Panc1 (cell line): ENCODE measurements at regions not wholly inside any gene's neighbourhood (a gene's known extent, or its start where the extent isn't known, plus 50 kb on each side); places are given as distances from the start of the nearest gene placed in this dataset.

Experiments
- TF ChIP-seq, protein P1 (sequence below): fragments of 450-650 bp; IDR thresholded peaks from 2 replicates; pipeline ENCODE4 v1.5.1; 2017; ENCODE audit warnings: mild to moderate bottlenecking
- TF ChIP-seq, protein P2 (sequence below), 2 experiments: IDR thresholded peaks; 2 replicates each; pipeline ENCODE4 v1.6.1; 2011 to 2012; ENCODE audit warnings: low read depth in 2 of 2, control low read depth in 1 of 2, low read length in 1 of 2, mild to moderate bottlenecking in 1 of 2, moderate library complexity in 1 of 2; ENCODE audit not compliant: insufficient read depth in 1 of 2

GRCh38 chr15:93658026-93658816 is 569.2 kb upstream of the RGMA start:
- TF ChIP-seq, protein P1, sequence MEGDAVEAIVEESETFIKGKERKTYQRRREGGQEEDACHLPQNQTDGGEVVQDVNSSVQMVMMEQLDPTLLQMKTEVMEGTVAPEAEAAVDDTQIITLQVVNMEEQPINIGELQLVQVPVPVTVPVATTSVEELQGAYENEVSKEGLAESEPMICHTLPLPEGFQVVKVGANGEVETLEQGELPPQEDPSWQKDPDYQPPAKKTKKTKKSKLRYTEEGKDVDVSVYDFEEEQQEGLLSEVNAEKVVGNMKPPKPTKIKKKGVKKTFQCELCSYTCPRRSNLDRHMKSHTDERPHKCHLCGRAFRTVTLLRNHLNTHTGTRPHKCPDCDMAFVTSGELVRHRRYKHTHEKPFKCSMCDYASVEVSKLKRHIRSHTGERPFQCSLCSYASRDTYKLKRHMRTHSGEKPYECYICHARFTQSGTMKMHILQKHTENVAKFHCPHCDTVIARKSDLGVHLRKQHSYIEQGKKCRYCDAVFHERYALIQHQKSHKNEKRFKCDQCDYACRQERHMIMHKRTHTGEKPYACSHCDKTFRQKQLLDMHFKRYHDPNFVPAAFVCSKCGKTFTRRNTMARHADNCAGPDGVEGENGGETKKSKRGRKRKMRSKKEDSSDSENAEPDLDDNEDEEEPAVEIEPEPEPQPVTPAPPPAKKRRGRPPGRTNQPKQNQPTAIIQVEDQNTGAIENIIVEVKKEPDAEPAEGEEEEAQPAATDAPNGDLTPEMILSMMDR: no peak
- TF ChIP-seq, protein P2, sequence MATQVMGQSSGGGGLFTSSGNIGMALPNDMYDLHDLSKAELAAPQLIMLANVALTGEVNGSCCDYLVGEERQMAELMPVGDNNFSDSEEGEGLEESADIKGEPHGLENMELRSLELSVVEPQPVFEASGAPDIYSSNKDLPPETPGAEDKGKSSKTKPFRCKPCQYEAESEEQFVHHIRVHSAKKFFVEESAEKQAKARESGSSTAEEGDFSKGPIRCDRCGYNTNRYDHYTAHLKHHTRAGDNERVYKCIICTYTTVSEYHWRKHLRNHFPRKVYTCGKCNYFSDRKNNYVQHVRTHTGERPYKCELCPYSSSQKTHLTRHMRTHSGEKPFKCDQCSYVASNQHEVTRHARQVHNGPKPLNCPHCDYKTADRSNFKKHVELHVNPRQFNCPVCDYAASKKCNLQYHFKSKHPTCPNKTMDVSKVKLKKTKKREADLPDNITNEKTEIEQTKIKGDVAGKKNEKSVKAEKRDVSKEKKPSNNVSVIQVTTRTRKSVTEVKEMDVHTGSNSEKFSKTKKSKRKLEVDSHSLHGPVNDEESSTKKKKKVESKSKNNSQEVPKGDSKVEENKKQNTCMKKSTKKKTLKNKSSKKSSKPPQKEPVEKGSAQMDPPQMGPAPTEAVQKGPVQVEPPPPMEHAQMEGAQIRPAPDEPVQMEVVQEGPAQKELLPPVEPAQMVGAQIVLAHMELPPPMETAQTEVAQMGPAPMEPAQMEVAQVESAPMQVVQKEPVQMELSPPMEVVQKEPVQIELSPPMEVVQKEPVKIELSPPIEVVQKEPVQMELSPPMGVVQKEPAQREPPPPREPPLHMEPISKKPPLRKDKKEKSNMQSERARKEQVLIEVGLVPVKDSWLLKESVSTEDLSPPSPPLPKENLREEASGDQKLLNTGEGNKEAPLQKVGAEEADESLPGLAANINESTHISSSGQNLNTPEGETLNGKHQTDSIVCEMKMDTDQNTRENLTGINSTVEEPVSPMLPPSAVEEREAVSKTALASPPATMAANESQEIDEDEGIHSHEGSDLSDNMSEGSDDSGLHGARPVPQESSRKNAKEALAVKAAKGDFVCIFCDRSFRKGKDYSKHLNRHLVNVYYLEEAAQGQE (IDR thresholded peaks at IDR 0.05; ENCODE audit: insufficient read depth in 1 of 2, low read depth in 2 of 2, low read length in 1 of 2): no peak
